T-cell (primary cell): ENCODE measurements at regions not wholly inside any gene's neighbourhood (a gene's known extent, or its start where the extent isn't known, plus 50 kb on each side); places are given as distances from the start of the nearest gene placed in this dataset.

Source experiments
- ATAC-seq, 4 experiments: fragments of 200-7000 bp in 3 of 4; fragments of 150-1000 bp in 1 of 4; cut with Tn5 transposase; replicated peaks in 1 of 4; 1 replicate in 3 of 4; 2 replicates in 1 of 4; pipeline ENCODE4 v1.10.0; 2021; ENCODE audit warnings: moderate library complexity in 3 of 4, mild to moderate bottlenecking in 2 of 4, moderate number of reproducible peaks in 1 of 4
- CTCF ChIA-PET, 2 donors: fragments of 300-600 bp; sonication (Branson Sonifier 250); formaldehyde crosslinking; loops; one replicate each; lab custom pipeline; 2022; ENCODE audit warnings: antibody characterized with exemption in 2 of 2; lab: Charles Lee
- POLR2A ChIA-PET, 2 donors: fragments of 300-600 bp; sonication (Branson Sonifier 250); formaldehyde crosslinking; loops; one replicate each; lab custom pipeline; 2022; ENCODE audit warnings: antibody characterized with exemption in 2 of 2; lab: Charles Lee
- DNase-seq, 35 experiments: peaks; one replicate each; pipeline versions ENCODE4 v3.0.0 to v3.0.0-alpha.2; 2013 to 2023
- H3K27ac ChIP-seq: one replicate; pipeline ENCODE4 v1.5.1; 2013; ENCODE audit warnings: low read length
- H3K27me3 ChIP-seq, 2 experiments: replicated peaks in 1 of 2; 1 replicate in 1 of 2; 2 replicates in 1 of 2; pipeline versions ENCODE4 v1.6.1 to v1.7.0; 2013; ENCODE audit warnings: low read length in 1 of 2, mixed read lengths in 1 of 2; ENCODE audit not compliant: control insufficient read depth in 2 of 2, insufficient read depth in 2 of 2; ENCODE audit errors: extremely low read depth in 1 of 2
- H3K36me3 ChIP-seq, 2 donors: 1 replicate in 1 of 2; 2 replicates in 1 of 2; pipeline versions ENCODE4 v1.6.1 to v1.7.0; 2013; ENCODE audit warnings: low read length in 1 of 2; ENCODE audit not compliant: control insufficient read depth in 2 of 2, insufficient read depth in 1 of 2; ENCODE audit errors: extremely low read depth in 1 of 2
- H3K4me1 ChIP-seq, 2 experiments: 1 replicate in 1 of 2; 2 replicates in 1 of 2; pipeline versions ENCODE4 v1.6.1 to v1.7.0; 2013; ENCODE audit warnings: low read length in 2 of 2, mixed read lengths in 1 of 2; ENCODE audit not compliant: insufficient read depth in 2 of 2, control insufficient read depth in 1 of 2; ENCODE audit errors: extremely low read depth in 1 of 2
- H3K4me3 ChIP-seq, 2 donors: 1 replicate in 1 of 2; 2 replicates in 1 of 2; pipeline versions ENCODE4 v1.5.1 to v1.7.0; 2013; ENCODE audit warnings: mild to moderate bottlenecking in 2 of 2, low read length in 1 of 2, moderate library complexity in 1 of 2; ENCODE audit not compliant: control insufficient read depth in 1 of 2; ENCODE audit errors: extremely low read depth in 1 of 2
- H3K9me3 ChIP-seq: 2 replicates; pipeline ENCODE4 v1.7.0; 2013
- H3K27ac Mint-ChIP-seq, 2 donors: one replicate each; pipeline ENCODE4 v1.8.0; 2020 to 2021; ENCODE audit warnings: mild to moderate bottlenecking in 2 of 2, mixed read lengths in 2 of 2
- H3K27me3 Mint-ChIP-seq, 2 donors: one replicate each; pipeline ENCODE4 v1.8.0; 2021 to 2022; ENCODE audit warnings: mixed read lengths in 2 of 2
- H3K36me3 Mint-ChIP-seq: one replicate; pipeline ENCODE4 v1.8.0; 2021; ENCODE audit warnings: mixed read lengths
- H3K4me1 Mint-ChIP-seq, 3 donors: one replicate each; pipeline ENCODE4 v1.8.0; 2020 to 2022; ENCODE audit warnings: mixed read lengths in 3 of 3, mild to moderate bottlenecking in 1 of 3
- H3K4me3 Mint-ChIP-seq, 3 donors: one replicate each; pipeline ENCODE4 v1.8.0; 2020 to 2022; ENCODE audit warnings: mild to moderate bottlenecking in 3 of 3, mixed read lengths in 3 of 3, moderate library complexity in 3 of 3
- H3K9me3 Mint-ChIP-seq, 3 donors: one replicate each; pipeline ENCODE4 v1.8.0; 2020 to 2022; ENCODE audit warnings: mixed read lengths in 3 of 3
- WGBS: methylation state at CpG from one replicate; pipeline ENCODE4 v1.1.5; 2013; ENCODE audit warnings: missing lambda C conversion rate; ENCODE audit not compliant: insufficient coverage; 5-methylcytosine and 5-hydroxymethylcytosine counted together

DNA sequence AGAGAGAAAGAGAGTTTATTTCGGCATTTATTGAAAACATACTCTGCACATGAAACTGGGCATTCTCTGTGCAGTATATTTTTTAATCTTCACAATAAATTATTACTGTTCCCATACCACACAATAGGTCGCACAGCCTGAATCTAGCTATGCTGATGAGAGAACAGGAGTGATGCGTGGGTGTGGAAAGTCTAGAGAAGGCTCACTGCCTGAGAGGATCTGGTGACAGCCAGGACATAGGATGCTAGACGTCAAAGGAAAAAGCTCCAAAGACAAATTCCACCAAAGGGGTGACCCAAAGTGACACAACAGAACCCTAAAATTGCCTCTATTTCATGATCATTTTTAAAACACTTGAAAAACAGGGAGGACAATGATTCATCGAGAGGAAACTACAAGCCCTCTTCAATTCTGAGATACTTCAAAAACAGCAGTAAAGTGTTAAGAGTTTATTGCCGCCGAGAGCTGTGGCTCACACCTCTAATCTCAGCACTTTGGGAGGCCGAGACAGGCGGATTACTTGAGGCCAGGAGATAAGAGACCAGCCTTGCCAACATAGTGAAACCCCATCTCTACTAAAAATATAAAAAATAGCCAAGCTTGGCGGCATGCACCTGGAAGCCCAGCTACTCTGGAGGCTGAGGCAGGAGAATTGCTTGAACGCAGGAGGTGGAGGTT, 189.6 kb upstream of the NBEA start:
- no peaks in the 10 kb centered on the region for H3K4me1 ChIP-seq
- H3K4me3 ChIP-seq: no peak overlapping the region
- H3K36me3 ChIP-seq: no peaks in the 10 kb centered on the region
- H3K27me3 Mint-ChIP-seq: peaks cover 9 to 17% of the 10 kb centered on the region in 2 donors
- no peaks in the 10 kb centered on the region for H3K36me3 Mint-ChIP-seq
- no peak for ATAC-seq
- POLR2A ChIA-PET: no interaction called here
- WGBS: 33% methylated on average over 1 of the region's 11 CpGs
- H3K4me1 Mint-ChIP-seq: no peaks in the 10 kb centered on the region
- H3K27ac Mint-ChIP-seq: no peak overlapping the region
- peaks cover 0 to 5% of the 10 kb centered on the region in 2 experiments for H3K27me3 ChIP-seq
- H3K9me3 Mint-ChIP-seq: peaks cover 0 to 8% (median 0%) of the 10 kb centered on the region in 3 donors
- no peaks in the 10 kb centered on the region for H3K9me3 ChIP-seq
- DNase-seq: no peak
- no peak overlapping the region for H3K27ac ChIP-seq
- CTCF ChIA-PET: no interaction called here
- no peak overlapping the region for H3K4me3 Mint-ChIP-seq

DNA sequence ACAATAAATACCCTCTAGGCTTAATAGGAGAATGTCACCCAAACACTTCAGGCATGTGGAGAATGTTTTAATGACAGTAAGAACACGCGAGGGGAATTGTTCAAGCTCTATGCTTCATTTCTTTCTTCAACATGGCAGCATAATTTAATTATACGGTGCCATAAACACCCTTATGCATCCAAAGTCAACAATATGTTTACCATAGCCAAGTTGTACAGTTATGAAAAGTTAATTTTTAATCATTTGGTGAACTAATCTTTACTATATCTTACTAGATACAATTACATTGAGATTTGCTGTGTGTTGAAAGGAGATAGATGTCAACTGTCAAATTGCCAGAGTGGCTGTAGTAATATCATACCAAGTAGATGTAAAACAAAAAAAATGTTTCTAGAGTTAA, 185.9 kb upstream of the NBEA start:
- H3K4me1 ChIP-seq: no peaks in the 10 kb centered on the region
- Mint-ChIP-seq H3K36me3 (no peaks in the 10 kb centered on the region), H3K27me3 (peaks cover 3 to 9% of the 10 kb centered on the region in 2 donors), H3K4me3 (no peak overlapping the region), H3K9me3 (peaks cover 0 to 4% (median 0%) of the 10 kb centered on the region in 3 donors), H3K27ac (no peak overlapping the region), H3K4me1 (no peaks in the 10 kb centered on the region)
- POLR2A ChIA-PET: no interaction called here
- no CpG with 5 or more reads among the region's 3 CpGs for WGBS
- no peaks in the 10 kb centered on the region for H3K27me3 ChIP-seq
- H3K4me3 ChIP-seq: no peak overlapping the region
- H3K9me3 ChIP-seq: no peaks in the 10 kb centered on the region
- DNase-seq (no peak), ATAC-seq (no peak)
- no peaks in the 10 kb centered on the region for H3K36me3 ChIP-seq
- H3K27ac ChIP-seq: no peak overlapping the region
- CTCF ChIA-PET: no interaction called here

DNA sequence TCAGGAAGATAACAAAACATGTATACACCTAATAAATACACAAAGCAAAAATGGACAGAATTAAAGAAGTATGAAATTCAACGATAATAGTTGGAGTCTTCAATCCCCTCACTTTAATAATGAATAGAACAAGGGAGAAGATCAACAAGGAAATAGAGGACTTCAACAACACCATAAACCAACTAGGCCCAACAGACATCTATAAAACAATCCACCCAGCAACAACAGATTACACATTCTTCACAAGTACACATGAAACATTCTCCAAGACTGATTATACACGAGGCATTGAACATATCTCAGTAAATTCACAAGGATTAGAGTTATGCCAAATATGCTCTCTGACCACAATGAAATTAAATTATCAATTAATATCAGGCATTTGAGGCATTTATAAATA, 185.5 kb upstream of the NBEA start:
- DNase-seq (no peak), ATAC-seq (no peak)
- H3K4me3 ChIP-seq: no peak overlapping the region
- no peaks in the 10 kb centered on the region for H3K27me3 ChIP-seq
- H3K36me3 ChIP-seq: no peaks in the 10 kb centered on the region
- H3K36me3 Mint-ChIP-seq: no peaks in the 10 kb centered on the region
- WGBS: no CpG with 5 or more reads among the region's 2 CpGs
- no peaks in the 10 kb centered on the region for H3K9me3 Mint-ChIP-seq
- H3K4me1 ChIP-seq: no peaks in the 10 kb centered on the region
- ChIA-PET POLR2A (no interaction called here), CTCF (no interaction called here)
- no peak overlapping the region for H3K27ac Mint-ChIP-seq
- H3K9me3 ChIP-seq: no peaks in the 10 kb centered on the region
- no peak overlapping the region for H3K4me3 Mint-ChIP-seq
- peaks cover 0 to 5% of the 10 kb centered on the region in 2 donors for H3K27me3 Mint-ChIP-seq
- H3K4me1 Mint-ChIP-seq: no peaks in the 10 kb centered on the region
- H3K27ac ChIP-seq: no peak overlapping the region

DNA sequence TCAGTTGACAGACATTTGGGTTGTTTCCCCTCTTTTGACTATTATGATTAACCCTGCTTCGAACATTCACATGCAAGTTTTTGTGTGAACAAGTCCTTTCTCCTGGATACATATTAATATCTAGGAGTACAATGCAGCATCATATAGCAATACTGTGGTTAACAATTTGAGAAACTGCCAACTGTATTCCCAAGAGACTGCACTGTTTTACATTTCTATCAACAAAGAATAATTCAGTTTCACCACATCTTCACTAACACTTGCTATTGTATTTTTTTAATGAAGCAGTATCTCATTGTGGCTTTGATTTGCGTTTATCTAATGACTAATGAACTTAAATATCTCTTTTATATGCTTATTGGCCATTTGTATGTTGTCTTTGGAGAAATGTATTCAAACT, 184.6 kb upstream of the NBEA start:
- Mint-ChIP-seq H3K4me3 (no peak overlapping the region), H3K36me3 (no peaks in the 10 kb centered on the region), H3K27me3 (no peaks in the 10 kb centered on the region), H3K9me3 (no peaks in the 10 kb centered on the region), H3K4me1 (no peaks in the 10 kb centered on the region), H3K27ac (no peak overlapping the region)
- H3K4me3 ChIP-seq: no peak overlapping the region
- no peaks in the 10 kb centered on the region for H3K9me3 ChIP-seq
- DNase-seq (no peak), ATAC-seq (no peak)
- H3K27me3 ChIP-seq: no peaks in the 10 kb centered on the region
- CTCF ChIA-PET: no interaction called here
- H3K36me3 ChIP-seq: no peaks in the 10 kb centered on the region
- POLR2A ChIA-PET: no interaction called here
- WGBS: no CpG with 5 or more reads among the region's 2 CpGs
- no peak overlapping the region for H3K27ac ChIP-seq
- H3K4me1 ChIP-seq: no peaks in the 10 kb centered on the region

DNA sequence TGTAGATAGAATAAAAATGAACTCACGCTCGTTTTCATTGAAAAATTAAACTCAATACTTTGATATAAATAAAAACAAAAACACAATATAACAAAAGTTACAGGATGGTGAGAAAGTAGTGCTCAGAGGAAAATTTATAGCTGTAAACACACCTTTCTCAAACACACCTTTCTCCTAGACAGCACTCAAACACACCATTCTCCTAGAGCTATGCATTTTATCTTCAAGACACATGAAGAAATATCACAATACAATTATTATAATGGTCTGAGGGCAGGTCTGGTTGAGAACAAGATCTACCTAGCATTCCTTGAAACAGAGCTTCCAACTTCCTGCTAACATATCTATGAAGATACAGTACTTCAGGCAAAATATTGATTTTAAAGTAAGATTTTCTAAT, 183.4 kb upstream of the NBEA start:
- no peaks in the 10 kb centered on the region for H3K36me3 ChIP-seq
- no peak overlapping the region for H3K4me3 ChIP-seq
- no CpG with 5 or more reads among the region's 2 CpGs for WGBS
- H3K27ac ChIP-seq: no peak overlapping the region
- ChIA-PET POLR2A (no interaction called here), CTCF (no interaction called here)
- Mint-ChIP-seq H3K4me3 (no peak overlapping the region), H3K27ac (no peak overlapping the region), H3K9me3 (peaks cover 0 to under 1% (median 0%) of the 10 kb centered on the region in 3 donors), H3K36me3 (no peaks in the 10 kb centered on the region), H3K4me1 (no peaks in the 10 kb centered on the region), H3K27me3 (no peaks in the 10 kb centered on the region)
- DNase-seq: no peak
- no peaks in the 10 kb centered on the region for H3K4me1 ChIP-seq
- peaks cover 2% of the 10 kb centered on the region for H3K9me3 ChIP-seq
- ATAC-seq: no peak
- H3K27me3 ChIP-seq: no peaks in the 10 kb centered on the region

DNA sequence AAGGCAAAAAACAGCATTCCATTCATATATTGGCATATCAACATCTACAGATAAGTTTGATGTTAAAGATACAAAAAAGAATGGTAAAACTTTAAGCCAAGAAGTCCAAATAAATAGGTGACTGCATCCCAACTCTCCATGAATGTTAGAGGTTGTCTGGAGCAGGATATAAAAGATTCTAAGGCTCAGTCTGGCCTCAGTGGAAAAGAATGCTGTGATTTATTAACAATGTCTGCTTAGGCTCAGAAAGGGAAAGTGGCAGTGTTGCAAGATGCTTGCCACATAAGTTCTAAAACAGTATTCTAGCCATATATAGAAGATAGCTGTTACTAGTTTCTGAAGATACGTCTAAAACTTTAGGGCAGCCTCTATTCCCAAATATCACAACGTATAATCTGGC, 179.8 kb upstream of the NBEA start:
- ChIA-PET CTCF (no interaction called here), POLR2A (no interaction called here)
- no peaks in the 10 kb centered on the region for H3K4me1 Mint-ChIP-seq
- H3K27me3 Mint-ChIP-seq: no peaks in the 10 kb centered on the region
- H3K27ac Mint-ChIP-seq: no peak overlapping the region
- no peak overlapping the region for H3K4me3 ChIP-seq
- DNase-seq (no peak), ATAC-seq (no peak)
- WGBS: no CpG with 5 or more reads among the region's 2 CpGs
- H3K36me3 Mint-ChIP-seq: no peaks in the 10 kb centered on the region
- H3K27ac ChIP-seq: no peak overlapping the region
- no peak overlapping the region for H3K4me3 Mint-ChIP-seq
- H3K36me3 ChIP-seq: no peaks in the 10 kb centered on the region
- peaks cover 2% of the 10 kb centered on the region for H3K9me3 ChIP-seq
- H3K9me3 Mint-ChIP-seq: peaks cover 0 to 6% (median 0%) of the 10 kb centered on the region in 3 donors
- no peaks in the 10 kb centered on the region for H3K4me1 ChIP-seq
- H3K27me3 ChIP-seq: no peaks in the 10 kb centered on the region

DNA sequence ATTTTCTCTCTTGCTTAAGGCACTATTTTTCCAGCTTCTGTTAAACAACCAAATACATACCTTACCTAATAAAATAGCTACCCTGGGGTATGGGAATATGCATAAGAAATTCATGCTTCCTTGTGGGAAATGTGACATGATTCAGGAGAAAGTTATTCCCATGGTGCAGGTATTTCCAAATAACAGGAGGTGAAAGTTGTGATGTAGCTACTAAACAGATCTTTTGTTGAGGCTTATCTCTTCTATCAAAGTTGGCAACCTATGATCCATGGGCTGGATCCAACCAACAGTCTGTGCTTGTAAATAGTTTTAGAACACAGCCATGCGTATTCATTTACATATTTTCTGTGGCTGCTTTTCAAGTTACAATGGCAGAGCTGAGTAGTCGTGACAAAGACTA, 177.8 kb upstream of the NBEA start:
- WGBS: 100% methylated on average over 2 of the region's 2 CpGs
- Mint-ChIP-seq H3K9me3 (peaks cover 0 to 6% (median 0%) of the 10 kb centered on the region in 3 donors), H3K36me3 (no peaks in the 10 kb centered on the region), H3K4me3 (no peak overlapping the region), H3K4me1 (no peaks in the 10 kb centered on the region), H3K27me3 (no peaks in the 10 kb centered on the region), H3K27ac (no peak overlapping the region)
- H3K9me3 ChIP-seq: peaks cover 2% of the 10 kb centered on the region
- ChIA-PET CTCF (no interaction called here), POLR2A (no interaction called here)
- no peak overlapping the region for H3K4me3 ChIP-seq
- no peaks in the 10 kb centered on the region for H3K36me3 ChIP-seq
- no peak overlapping the region for H3K27ac ChIP-seq
- no peak for DNase-seq
- ATAC-seq: no peak
- no peaks in the 10 kb centered on the region for H3K4me1 ChIP-seq
- H3K27me3 ChIP-seq: no peaks in the 10 kb centered on the region
